CD14-positive monocyte (primary cell): ENCODE measurements at regions not wholly inside any gene's neighbourhood (a gene's known extent, or its start where the extent isn't known, plus 50 kb on each side); places are given as distances from the start of the nearest gene placed in this dataset.

Source experiments
- DNase-seq, 3 donors: peaks; one replicate each; pipeline ENCODE4 v3.0.0-alpha.2; 2011 to 2022
- H2AFZ ChIP-seq: 2 replicates; pipeline ENCODE4 v1.6.0; 2012; ENCODE audit warnings: mild to moderate bottlenecking, low read depth, low read length, inconsistent platforms; ENCODE audit not compliant: insufficient read depth, poor library complexity, severe bottlenecking
- H3K27ac ChIP-seq, 2 donors: 1 replicate in 1 of 2; 2 replicates in 1 of 2; pipeline ENCODE4 v1.5.1; 2012 to 2013; ENCODE audit warnings: low read length in 2 of 2, control low read depth in 1 of 2, inconsistent platforms in 1 of 2, low read depth in 1 of 2, mild to moderate bottlenecking in 1 of 2
- H3K27me3 ChIP-seq, 2 donors: one replicate each; pipeline versions ENCODE4 v1.6.0 to v1.6.1; 2011 to 2013; ENCODE audit warnings: low read length in 2 of 2; ENCODE audit not compliant: control insufficient read depth in 2 of 2, insufficient read depth in 2 of 2
- H3K36me3 ChIP-seq, 2 donors: replicated peaks in 1 of 2; 1 replicate in 1 of 2; 2 replicates in 1 of 2; pipeline versions ENCODE4 v1.5.1 to v1.6.1; 2012 to 2013; ENCODE audit warnings: low read length in 2 of 2, control low read depth in 1 of 2, inconsistent platforms in 1 of 2, mild to moderate bottlenecking in 1 of 2; ENCODE audit not compliant: insufficient read depth in 2 of 2, control insufficient read depth in 1 of 2
- H3K4me1 ChIP-seq, 2 donors: 1 replicate in 1 of 2; 2 replicates in 1 of 2; pipeline versions ENCODE4 v1.5.1 to v1.6.1; 2012 to 2013; ENCODE audit warnings: low read length in 2 of 2, control low read depth in 1 of 2, inconsistent platforms in 1 of 2, mild to moderate bottlenecking in 1 of 2, moderate library complexity in 1 of 2; ENCODE audit not compliant: insufficient read depth in 2 of 2, control insufficient read depth in 1 of 2
- H3K4me2 ChIP-seq: replicated peaks from 2 replicates; pipeline ENCODE3; 2012; ENCODE audit warnings: low read length, moderate library complexity, mild to moderate bottlenecking; ENCODE audit not compliant: poor library complexity, severe bottlenecking; ENCODE audit errors: extremely low read depth
- H3K4me3 ChIP-seq, 3 experiments: fragments of 200-600 bp in 1 of 3; sonication (generic) in 1 of 3; replicated peaks in 1 of 3; 1 replicate in 2 of 3; 2 replicates in 1 of 3; pipeline ENCODE4 v1.5.1; 2011 to 2013; ENCODE audit warnings: low read length in 3 of 3, mild to moderate bottlenecking in 3 of 3, control low read depth in 2 of 3, low read depth in 2 of 3, inconsistent platforms in 1 of 3, moderate library complexity in 1 of 3
- H3K79me2 ChIP-seq: 2 replicates; pipeline ENCODE4 v1.6.0; 2012; ENCODE audit warnings: mild to moderate bottlenecking, control low read depth, inconsistent platforms, low read length, moderate library complexity; ENCODE audit not compliant: insufficient read depth
- H3K9ac ChIP-seq: 2 replicates; pipeline ENCODE4 v1.6.0; 2017; ENCODE audit warnings: low read length, mild to moderate bottlenecking; ENCODE audit not compliant: insufficient read depth, poor library complexity, severe bottlenecking
- H3K9me3 ChIP-seq, 2 donors: replicated peaks in 1 of 2; 1 replicate in 1 of 2; 2 replicates in 1 of 2; pipeline versions ENCODE4 v1.5.1 to v1.6.1; 2012 to 2013; ENCODE audit warnings: low read length in 2 of 2, control low read depth in 1 of 2; ENCODE audit not compliant: control insufficient read depth in 1 of 2, insufficient read depth in 1 of 2
- H4K20me1 ChIP-seq: 2 replicates; pipeline ENCODE4 v1.6.0; 2012; ENCODE audit warnings: mild to moderate bottlenecking, low read length, control low read depth, moderate library complexity; ENCODE audit not compliant: insufficient read depth
- H3K27ac Mint-ChIP-seq, 7 donors: one replicate each; pipeline ENCODE4 v1.8.0; 2020; ENCODE audit warnings: mild to moderate bottlenecking in 7 of 7, mixed read lengths in 7 of 7, moderate library complexity in 6 of 7, inconsistent platforms in 2 of 7
- H3K27me3 Mint-ChIP-seq, 3 donors: one replicate each; pipeline ENCODE4 v1.8.0; 2021 to 2022; ENCODE audit warnings: low read depth in 3 of 3, mild to moderate bottlenecking in 3 of 3, mixed read lengths in 3 of 3, moderate library complexity in 3 of 3, inconsistent platforms in 1 of 3
- H3K36me3 Mint-ChIP-seq, 2 donors: one replicate each; pipeline ENCODE4 v1.8.0; 2020; ENCODE audit warnings: mixed read lengths in 2 of 2, inconsistent platforms in 1 of 2, mild to moderate bottlenecking in 1 of 2
- H3K4me1 Mint-ChIP-seq: one replicate; pipeline ENCODE4 v1.8.0; 2020; ENCODE audit warnings: mild to moderate bottlenecking, mixed read lengths
- H3K4me3 Mint-ChIP-seq, 2 donors: one replicate each; pipeline ENCODE4 v1.8.0; 2020; ENCODE audit warnings: mild to moderate bottlenecking in 2 of 2, mixed read lengths in 2 of 2, moderate library complexity in 1 of 2
- H3K9me3 Mint-ChIP-seq, 7 donors: one replicate each; pipeline ENCODE4 v1.8.0; 2020 to 2022; ENCODE audit warnings: mixed read lengths in 7 of 7, mild to moderate bottlenecking in 6 of 7, moderate library complexity in 6 of 7, inconsistent platforms in 2 of 7
- WGBS: methylation state at CpG from one replicate; pipeline ENCODE4 v1.1.5; 2013; ENCODE audit warnings: missing lambda C conversion rate; ENCODE audit not compliant: insufficient coverage; 5-methylcytosine and 5-hydroxymethylcytosine counted together
- intact Hi-C, 2 donors: fragments of 100-400 bp; cut with micrococcal nuclease; formaldehyde crosslinking; loops; one replicate each; pipeline versions ENCODE4 v1.15.0 to v1.15.1; 2023
- TF ChIP-seq, protein P1 (sequence below): fragments of 200-600 bp; IDR thresholded peaks from one replicate; pipeline ENCODE4 v1.8.0; 2022; ENCODE audit warnings: antibody characterized with exemption, mild to moderate bottlenecking

DNA sequence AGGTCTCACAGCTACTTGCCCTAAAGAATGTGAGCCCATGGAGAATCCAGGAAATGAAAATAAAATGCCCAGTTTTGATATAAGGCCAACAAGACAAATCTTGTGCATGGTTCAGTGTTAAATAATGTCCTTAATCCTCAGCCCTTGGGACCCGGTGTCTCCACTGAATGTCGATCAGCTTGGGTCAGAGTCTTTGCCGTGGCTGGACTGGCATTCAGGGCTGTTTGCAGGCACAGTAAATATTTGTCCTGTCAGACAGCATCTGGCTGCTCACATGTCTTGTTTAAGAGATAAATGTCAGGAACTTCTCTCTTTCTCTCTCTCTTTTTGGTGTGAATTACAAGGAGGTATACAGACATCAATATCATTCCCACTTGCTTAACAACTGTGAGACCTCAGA is 452.5 kb downstream of the FUT8 start:
- Mint-ChIP-seq H3K27me3 (peaks cover 0 to 2% (median 1%) of the 10 kb centered on the region in 3 donors), H3K27ac (no peak overlapping the region), H3K4me3 (no peak overlapping the region), H3K36me3 (no peaks in the 10 kb centered on the region), H3K9me3 (peaks cover 0 to 2% (median 0%) of the 10 kb centered on the region in 7 donors), H3K4me1 (no peaks in the 10 kb centered on the region)
- Histone ChIP-seq H3K9ac (no peak overlapping the region), H3K27me3 (no peaks in the 10 kb centered on the region), H3K9me3 (no peaks in the 10 kb centered on the region), H3K4me2 (no peak overlapping the region), H3K36me3 (no peaks in the 10 kb centered on the region), H4K20me1 (no peaks in the 10 kb centered on the region), H3K79me2 (no peaks in the 10 kb centered on the region), H3K27ac (no peak overlapping the region), H2AFZ (no peak overlapping the region), H3K4me3 (no peak overlapping the region), H3K4me1 (no peaks in the 10 kb centered on the region)
- WGBS = no CpG with 5 or more reads among the region's 3 CpGs
- TF ChIP-seq, protein P1, sequence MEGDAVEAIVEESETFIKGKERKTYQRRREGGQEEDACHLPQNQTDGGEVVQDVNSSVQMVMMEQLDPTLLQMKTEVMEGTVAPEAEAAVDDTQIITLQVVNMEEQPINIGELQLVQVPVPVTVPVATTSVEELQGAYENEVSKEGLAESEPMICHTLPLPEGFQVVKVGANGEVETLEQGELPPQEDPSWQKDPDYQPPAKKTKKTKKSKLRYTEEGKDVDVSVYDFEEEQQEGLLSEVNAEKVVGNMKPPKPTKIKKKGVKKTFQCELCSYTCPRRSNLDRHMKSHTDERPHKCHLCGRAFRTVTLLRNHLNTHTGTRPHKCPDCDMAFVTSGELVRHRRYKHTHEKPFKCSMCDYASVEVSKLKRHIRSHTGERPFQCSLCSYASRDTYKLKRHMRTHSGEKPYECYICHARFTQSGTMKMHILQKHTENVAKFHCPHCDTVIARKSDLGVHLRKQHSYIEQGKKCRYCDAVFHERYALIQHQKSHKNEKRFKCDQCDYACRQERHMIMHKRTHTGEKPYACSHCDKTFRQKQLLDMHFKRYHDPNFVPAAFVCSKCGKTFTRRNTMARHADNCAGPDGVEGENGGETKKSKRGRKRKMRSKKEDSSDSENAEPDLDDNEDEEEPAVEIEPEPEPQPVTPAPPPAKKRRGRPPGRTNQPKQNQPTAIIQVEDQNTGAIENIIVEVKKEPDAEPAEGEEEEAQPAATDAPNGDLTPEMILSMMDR = no peak
- intact Hi-C loops = no loop called here
- DNase-seq = no peak

DNA sequence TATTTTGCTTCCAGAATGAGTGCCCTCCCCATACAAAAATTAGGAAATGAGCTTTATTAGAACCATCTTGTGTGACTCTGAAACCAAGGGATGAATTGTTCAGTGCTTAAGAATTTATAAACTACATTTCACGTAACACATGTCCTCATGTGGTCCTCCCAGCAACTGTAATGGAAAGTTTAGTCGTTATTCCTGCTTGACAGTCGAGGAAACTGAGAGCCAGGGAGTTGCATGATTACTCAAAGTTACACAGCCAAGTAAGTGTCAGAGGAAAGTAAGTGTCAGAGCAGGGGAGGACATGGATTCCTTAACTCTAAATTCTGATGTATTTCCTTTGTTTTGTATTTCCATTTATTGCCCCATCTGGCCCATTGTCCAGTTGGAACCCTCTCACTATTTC is 453.9 kb downstream of the FUT8 start:
- Histone ChIP-seq H3K36me3 (no peaks in the 10 kb centered on the region), H3K79me2 (no peaks in the 10 kb centered on the region), H3K9ac (no peak overlapping the region), H3K4me1 (no peaks in the 10 kb centered on the region), H3K9me3 (no peaks in the 10 kb centered on the region), H2AFZ (no peak overlapping the region), H3K27me3 (no peaks in the 10 kb centered on the region), H3K4me2 (no peak overlapping the region), H3K4me3 (no peak overlapping the region), H3K27ac (no peak overlapping the region), H4K20me1 (no peaks in the 10 kb centered on the region)
- no peaks in the 10 kb centered on the region for H3K36me3 Mint-ChIP-seq
- H3K27ac Mint-ChIP-seq = no peak overlapping the region
- WGBS = 100% methylated on average over 2 of the region's 3 CpGs
- intact Hi-C loops = no loop called here
- no peaks in the 10 kb centered on the region for H3K4me1 Mint-ChIP-seq
- TF ChIP-seq, protein P1 = no peak
- H3K27me3 Mint-ChIP-seq = peaks cover 0 to 2% (median 1%) of the 10 kb centered on the region in 3 donors
- H3K4me3 Mint-ChIP-seq = no peak overlapping the region
- no peak for DNase-seq
- peaks cover 0 to 2% (median 0%) of the 10 kb centered on the region in 7 donors for H3K9me3 Mint-ChIP-seq
